Spleen (tissue), 7 donors: ENCODE measurements at regions not wholly inside any gene's neighbourhood (a gene's known extent, or its start where the extent isn't known, plus 50 kb on each side); places are given as distances from the start of the nearest gene placed in this dataset.

Experiments
- POLR2A ChIP-seq, 3 donors: fragments of 450-650 bp; IDR thresholded peaks; one replicate each; pipeline ENCODE4 v1.5.1; 2017; ENCODE audit warnings: antibody characterized with exemption in 3 of 3, mild to moderate bottlenecking in 1 of 3
- TF ChIP-seq, protein P1 (sequence below), 11 experiments: fragments of 200-600 bp in 7 of 11; fragments of 450-650 bp in 4 of 11; sonication (generic) in 4 of 11; IDR thresholded peaks in 8 of 11; conservative IDR thresholded peaks in 3 of 11; 1 replicate in 7 of 11; 2 replicates in 4 of 11; pipeline versions ENCODE4 v1.4.0 to v1.8.0; 2016 to 2021; ENCODE audit warnings: antibody characterized with exemption in 11 of 11, inconsistent platforms in 4 of 11, mild to moderate bottlenecking in 1 of 11
- donor health status: DM: no; HTN: no; CAD: no; lungs with moderate emphysema.
- donor health status: DM: no; HTN: no; CAD: no.
- donor health status: DM: no; HTN: no; CAD: no.

GRCh38 chr6:62474793-62475192, 188.8 kb upstream of the KHDRBS2 start:
- TF ChIP-seq, protein P1, sequence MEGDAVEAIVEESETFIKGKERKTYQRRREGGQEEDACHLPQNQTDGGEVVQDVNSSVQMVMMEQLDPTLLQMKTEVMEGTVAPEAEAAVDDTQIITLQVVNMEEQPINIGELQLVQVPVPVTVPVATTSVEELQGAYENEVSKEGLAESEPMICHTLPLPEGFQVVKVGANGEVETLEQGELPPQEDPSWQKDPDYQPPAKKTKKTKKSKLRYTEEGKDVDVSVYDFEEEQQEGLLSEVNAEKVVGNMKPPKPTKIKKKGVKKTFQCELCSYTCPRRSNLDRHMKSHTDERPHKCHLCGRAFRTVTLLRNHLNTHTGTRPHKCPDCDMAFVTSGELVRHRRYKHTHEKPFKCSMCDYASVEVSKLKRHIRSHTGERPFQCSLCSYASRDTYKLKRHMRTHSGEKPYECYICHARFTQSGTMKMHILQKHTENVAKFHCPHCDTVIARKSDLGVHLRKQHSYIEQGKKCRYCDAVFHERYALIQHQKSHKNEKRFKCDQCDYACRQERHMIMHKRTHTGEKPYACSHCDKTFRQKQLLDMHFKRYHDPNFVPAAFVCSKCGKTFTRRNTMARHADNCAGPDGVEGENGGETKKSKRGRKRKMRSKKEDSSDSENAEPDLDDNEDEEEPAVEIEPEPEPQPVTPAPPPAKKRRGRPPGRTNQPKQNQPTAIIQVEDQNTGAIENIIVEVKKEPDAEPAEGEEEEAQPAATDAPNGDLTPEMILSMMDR (IDR thresholded peaks at IDR 0.05 in 8 of 11, conservative IDR thresholded peaks at IDR 0.05 in 3 of 11) = no peak
- TF ChIP-seq POLR2A (IDR thresholded peaks at IDR 0.05) = no peak
